Gastroesophageal sphincter (tissue), 4 donors: ENCODE measurements at regions not wholly inside any gene's neighbourhood (a gene's known extent, or its start where the extent isn't known, plus 50 kb on each side); places are given as distances from the start of the nearest gene placed in this dataset.

ENCODE experiments used
- ATAC-seq: fragments of 150-250 bp; one replicate; pipeline ENCODE4 v1.9.1; 2016; ENCODE audit warnings: mild to moderate bottlenecking, moderate library complexity
- H3K27ac ChIP-seq, 4 donors: fragments of 200-600 bp; sonication (generic) in 3 of 4; 1 replicate in 3 of 4; 2 replicates in 1 of 4; pipeline ENCODE4 v1.5.1; 2016 to 2019
- H3K27me3 ChIP-seq: fragments of 200-600 bp; sonication (generic); one replicate; pipeline ENCODE4 v1.5.1; 2019
- H3K36me3 ChIP-seq, 2 donors: fragments of 200-600 bp; sonication (generic); one replicate each; pipeline ENCODE4 v1.5.1; 2019; ENCODE audit warnings: control low read depth in 1 of 2
- H3K4me1 ChIP-seq, 3 donors: fragments of 200-600 bp; sonication (generic); 1 replicate in 2 of 3; 2 replicates in 1 of 3; pipeline ENCODE4 v1.5.1; 2016 to 2019; ENCODE audit warnings: control low read depth in 2 of 3
- H3K4me3 ChIP-seq, 2 donors: fragments of 200-600 bp; sonication (generic); one replicate each; pipeline ENCODE4 v1.5.1; 2019; ENCODE audit warnings: mild to moderate bottlenecking in 1 of 2, moderate library complexity in 1 of 2
- H3K9me3 ChIP-seq, 3 donors: fragments of 200-600 bp; sonication (generic); one replicate each; pipeline ENCODE4 v1.5.1; 2017 to 2019; ENCODE audit warnings: control low read depth in 2 of 3
- EP300 ChIP-seq: sonication (generic); formaldehyde crosslinking; IDR thresholded peaks from one replicate; pipeline ENCODE4 v1.6.1; 2017; ENCODE audit warnings: antibody characterized with exemption, mild to moderate bottlenecking
- POLR2A ChIP-seq, 2 donors: fragments of 450-650 bp; IDR thresholded peaks; one replicate each; pipeline ENCODE4 v1.6.1; 2017; ENCODE audit warnings: antibody characterized with exemption in 2 of 2, mild to moderate bottlenecking in 2 of 2, moderate library complexity in 1 of 2
- POLR2AphosphoS5 ChIP-seq: sonication (generic); formaldehyde crosslinking; IDR thresholded peaks from one replicate; pipeline ENCODE4 v1.6.1; 2017; ENCODE audit warnings: antibody characterized with exemption
- WGBS, 2 donors: methylation state at CpG; one replicate each; pipeline ENCODE4 v1.1.5; 2018; ENCODE audit warnings: low coverage in 1 of 2; 5-methylcytosine and 5-hydroxymethylcytosine counted together
- TF ChIP-seq, protein P1 (sequence below), 4 experiments: fragments of 200-600 bp in 2 of 4; fragments of 450-650 bp in 2 of 4; sonication (generic) in 1 of 4; IDR thresholded peaks; one replicate each; pipeline ENCODE4 v1.5.1; 2017 to 2019; ENCODE audit warnings: antibody characterized with exemption in 4 of 4, mild to moderate bottlenecking in 2 of 4, moderate library complexity in 2 of 4

DNA sequence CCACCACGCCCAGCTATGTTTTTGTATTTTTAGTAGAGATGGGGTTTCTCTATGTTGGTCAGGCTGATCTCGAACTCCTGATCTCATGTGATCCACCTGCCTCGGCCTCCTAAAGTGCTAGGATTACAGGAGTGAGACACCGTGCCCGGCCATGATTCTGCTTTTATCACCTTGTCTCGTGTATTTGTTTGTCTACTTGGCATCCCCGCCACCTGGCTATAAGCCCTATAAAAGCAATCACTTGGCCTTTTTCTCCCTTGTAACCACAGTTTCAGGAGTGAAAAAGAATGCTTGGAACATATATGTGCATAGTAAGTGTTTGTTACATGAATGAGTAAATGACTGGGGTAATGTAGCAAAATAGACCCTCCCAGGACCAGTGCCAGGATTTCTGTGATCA is 77.5 kb upstream of the PAPOLG start:
- H3K36me3 ChIP-seq: no peaks in the 10 kb centered on the region
- H3K9me3 ChIP-seq: no peaks in the 10 kb centered on the region
- WGBS, 2 donors: 87 to 91% methylated on average over 6 to 7 of the region's 7 CpGs
- peaks cover 20% of the 10 kb centered on the region for H3K27me3 ChIP-seq
- ATAC-seq: no peak
- H3K4me1 ChIP-seq: peaks cover 0 to 5% (median 0%) of the 10 kb centered on the region in 3 donors
- no peak overlapping the region for H3K27ac ChIP-seq
- TF ChIP-seq POLR2A (IDR thresholded peaks at IDR 0.05): no peak
- TF ChIP-seq, protein P1, sequence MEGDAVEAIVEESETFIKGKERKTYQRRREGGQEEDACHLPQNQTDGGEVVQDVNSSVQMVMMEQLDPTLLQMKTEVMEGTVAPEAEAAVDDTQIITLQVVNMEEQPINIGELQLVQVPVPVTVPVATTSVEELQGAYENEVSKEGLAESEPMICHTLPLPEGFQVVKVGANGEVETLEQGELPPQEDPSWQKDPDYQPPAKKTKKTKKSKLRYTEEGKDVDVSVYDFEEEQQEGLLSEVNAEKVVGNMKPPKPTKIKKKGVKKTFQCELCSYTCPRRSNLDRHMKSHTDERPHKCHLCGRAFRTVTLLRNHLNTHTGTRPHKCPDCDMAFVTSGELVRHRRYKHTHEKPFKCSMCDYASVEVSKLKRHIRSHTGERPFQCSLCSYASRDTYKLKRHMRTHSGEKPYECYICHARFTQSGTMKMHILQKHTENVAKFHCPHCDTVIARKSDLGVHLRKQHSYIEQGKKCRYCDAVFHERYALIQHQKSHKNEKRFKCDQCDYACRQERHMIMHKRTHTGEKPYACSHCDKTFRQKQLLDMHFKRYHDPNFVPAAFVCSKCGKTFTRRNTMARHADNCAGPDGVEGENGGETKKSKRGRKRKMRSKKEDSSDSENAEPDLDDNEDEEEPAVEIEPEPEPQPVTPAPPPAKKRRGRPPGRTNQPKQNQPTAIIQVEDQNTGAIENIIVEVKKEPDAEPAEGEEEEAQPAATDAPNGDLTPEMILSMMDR (IDR thresholded peaks at IDR 0.05): no peak
- no peak for TF ChIP-seq POLR2AphosphoS5
- TF ChIP-seq EP300: no peak
- no peak overlapping the region for H3K4me3 ChIP-seq

DNA sequence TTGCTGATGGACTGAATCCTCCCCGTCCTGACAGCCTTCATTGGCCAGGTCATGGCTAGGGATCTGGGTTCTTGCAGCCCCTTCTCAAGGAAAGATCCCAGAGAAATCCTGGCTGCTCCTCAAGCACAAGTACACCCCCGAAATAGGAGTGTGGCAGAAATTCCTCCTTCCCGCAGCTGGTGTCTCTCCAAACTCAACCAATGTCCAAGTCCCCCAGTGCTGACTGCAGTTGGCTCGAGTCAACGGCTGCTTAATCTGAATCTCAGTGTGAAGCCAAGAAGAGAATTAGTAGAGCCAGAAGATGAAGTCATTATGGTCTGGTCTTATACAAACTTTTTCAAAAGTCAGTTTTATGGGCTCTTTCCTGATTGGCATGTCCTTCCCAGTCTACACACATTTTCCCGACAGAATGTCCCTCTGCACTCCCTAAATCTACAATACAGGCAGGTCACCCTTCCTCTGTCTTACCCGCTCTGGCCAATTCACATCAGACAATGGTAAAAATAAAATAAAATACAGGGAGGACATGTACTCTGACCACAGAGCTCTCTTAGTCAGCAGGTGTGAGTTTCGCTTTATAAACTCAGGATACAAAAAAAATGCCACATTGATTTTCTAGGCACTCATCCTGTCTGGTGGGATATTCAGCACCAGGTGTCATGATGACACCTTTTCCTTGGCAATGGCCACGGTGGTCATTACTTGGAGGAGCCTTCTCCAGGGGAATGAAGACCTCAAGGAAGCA is 76.9 kb upstream of the PAPOLG start:
- H3K27ac ChIP-seq: no peak overlapping the region
- no peak for ATAC-seq
- peaks cover 0 to 5% (median 0%) of the 10 kb centered on the region in 3 donors for H3K4me1 ChIP-seq
- no peaks in the 10 kb centered on the region for H3K36me3 ChIP-seq
- peaks cover 20% of the 10 kb centered on the region for H3K27me3 ChIP-seq
- H3K4me3 ChIP-seq: no peak overlapping the region
- no peaks in the 10 kb centered on the region for H3K9me3 ChIP-seq
- TF ChIP-seq EP300 (no peak), POLR2AphosphoS5 (no peak), POLR2A (IDR thresholded peaks at IDR 0.05) (no peak)
- TF ChIP-seq, protein P1 (IDR thresholded peaks at IDR 0.05): no peak
- 53 to 59% methylated on average over 5 to 7 of the region's 9 CpGs for WGBS, 2 donors

GRCh38 chr2:60693551-60693950 is 62.5 kb upstream of the PAPOLG start:
- ATAC-seq: no peak
- no peaks in the 10 kb centered on the region for H3K9me3 ChIP-seq
- H3K27me3 ChIP-seq: peaks cover 17% of the 10 kb centered on the region
- no peaks in the 10 kb centered on the region for H3K4me1 ChIP-seq
- H3K36me3 ChIP-seq: no peaks in the 10 kb centered on the region
- H3K4me3 ChIP-seq: no peak overlapping the region
- no peak overlapping the region for H3K27ac ChIP-seq
- WGBS, 2 donors: 79 to 94% methylated on average over 3 of the region's 3 CpGs
- TF ChIP-seq POLR2A (IDR thresholded peaks at IDR 0.05) (no peak), EP300 (no peak), POLR2AphosphoS5 (no peak)
- TF ChIP-seq, protein P1 (IDR thresholded peaks at IDR 0.05): no peak

GRCh38 chr2:60695793-60696192 is 60.3 kb upstream of the PAPOLG start:
- Histone ChIP-seq H3K4me1 (no peaks in the 10 kb centered on the region), H3K27ac (no peak overlapping the region), H3K4me3 (no peak overlapping the region), H3K9me3 (no peaks in the 10 kb centered on the region), H3K36me3 (no peaks in the 10 kb centered on the region), H3K27me3 (peaks cover 10% of the 10 kb centered on the region)
- TF ChIP-seq POLR2A (IDR thresholded peaks at IDR 0.05) (no peak), POLR2AphosphoS5 (no peak), EP300 (no peak)
- TF ChIP-seq, protein P1 (IDR thresholded peaks at IDR 0.05): no peak
- WGBS, 2 donors: 68 to 73% methylated on average over 4 of the region's 4 CpGs
- ATAC-seq: no peak

GRCh38 chr2:60699617-60700016 is 56.5 kb upstream of the PAPOLG start:
- H3K4me3 ChIP-seq: no peak overlapping the region
- 62 to 74% methylated on average over 4 of the region's 4 CpGs for WGBS, 2 donors
- no peaks in the 10 kb centered on the region for H3K27me3 ChIP-seq
- no peak overlapping the region for H3K27ac ChIP-seq
- TF ChIP-seq, protein P1 (IDR thresholded peaks at IDR 0.05): no peak
- TF ChIP-seq POLR2A (IDR thresholded peaks at IDR 0.05) (no peak), EP300 (no peak), POLR2AphosphoS5 (no peak)
- no peaks in the 10 kb centered on the region for H3K36me3 ChIP-seq
- H3K9me3 ChIP-seq: no peaks in the 10 kb centered on the region
- ATAC-seq: no peak
- H3K4me1 ChIP-seq: no peaks in the 10 kb centered on the region
